ENCODE measurements at regions not wholly inside any gene's neighbourhood (a gene's known extent, or its start where the extent isn't known, plus 50 kb on each side); places are given as distances from the start of the nearest gene placed in this dataset.

GRCh38 chr2:173831312-173832229 is 133.6 kb downstream of the SP3 start:
- DNase-seq: no peak

- DNase-seq: no peak
Observed at GRCh38 chr2:173834141-173834540, 131.0 kb downstream of the SP3 start.

- no peak for DNase-seq
Observed at GRCh38 chr2:173835726-173836125, 129.4 kb downstream of the SP3 start.

GRCh38 chr2:173841110-173841509 is 124.1 kb downstream of the SP3 start:
- DNase-seq: no peak

- DNase-seq: no peak
Observed at GRCh38 chr2:173843526-173843925, 121.6 kb downstream of the SP3 start.

- DNase-seq: no peak
Observed at GRCh38 chr2:173851141-173851641, 114.0 kb downstream of the SP3 start.

- no peak for DNase-seq
Observed at GRCh38 chr2:173854141-173854540, 111.0 kb downstream of the SP3 start.

GRCh38 chr2:173854840-173855239 is 110.3 kb downstream of the SP3 start:
- no peak for DNase-seq

GRCh38 chr2:173855661-173856060 is 109.5 kb downstream of the SP3 start:
- DNase-seq: no peak

Measured in stimulated activated naive CD4-positive, alpha-beta T cell (primary cell).